GM19324 (cell line): ENCODE measurements at regions not wholly inside any gene's neighbourhood (a gene's known extent, or its start where the extent isn't known, plus 50 kb on each side); places are given as distances from the start of the nearest gene placed in this dataset.

ENCODE experiments used
- ATAC-seq: cut with Tn5 transposase; IDR thresholded peaks from one replicate; pipeline ENCODE4 v1.9.1; 2021; ENCODE audit warnings: mild to moderate bottlenecking, moderate library complexity; ENCODE audit not compliant: unreplicated experiment, low FRiP score

- no peak for ATAC-seq
Observed at GRCh38 chr12:89258240-89258969, 93.9 kb downstream of the DUSP6 start.

GRCh38 chr12:89257340-89257739 is 95.0 kb downstream of the DUSP6 start:
- no peak for ATAC-seq

DNA sequence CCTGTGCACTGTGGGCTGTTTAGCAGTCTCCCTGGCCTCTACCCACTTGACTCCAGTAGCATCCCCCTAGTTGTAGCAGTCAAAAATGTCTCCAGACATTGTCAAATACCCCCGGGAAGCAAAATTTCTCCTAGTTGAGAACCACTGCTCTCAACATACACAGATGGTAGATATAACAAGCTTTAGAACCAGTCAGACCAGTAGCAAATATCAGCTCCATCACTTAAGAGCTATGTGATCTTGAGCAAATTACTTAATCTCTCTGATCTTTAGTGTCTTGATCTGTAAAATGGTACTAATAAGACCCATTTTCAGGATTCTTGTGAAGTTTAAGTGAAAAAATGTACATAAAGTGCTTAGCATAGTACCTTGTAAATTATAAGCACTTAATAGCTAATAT is 96.2 kb downstream of the DUSP6 start:
- ATAC-seq: no peak

- ATAC-seq: no peak
Observed at GRCh38 chr12:89253488-89253887, 98.8 kb downstream of the DUSP6 start.

DNA sequence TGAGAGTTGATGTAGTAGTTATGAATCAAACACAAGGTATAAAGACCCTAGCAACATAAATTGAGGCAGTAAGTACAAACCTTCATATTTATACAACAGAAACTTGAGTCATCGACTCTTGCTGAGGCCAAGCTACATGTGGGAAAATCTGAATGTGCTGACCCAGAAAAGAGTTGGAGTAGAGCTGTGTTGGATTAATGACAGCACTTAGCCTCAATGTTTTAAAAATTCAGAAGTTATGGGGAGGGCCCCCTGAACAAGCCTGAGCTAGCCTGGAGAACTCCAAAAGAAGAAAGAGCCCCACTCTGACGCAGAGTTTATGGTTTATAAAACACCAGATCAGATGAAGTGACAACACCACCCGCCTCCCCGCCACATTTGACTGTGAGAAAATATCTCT is 100.0 kb downstream of the DUSP6 start:
- ATAC-seq: no peak

GRCh38 chr12:89251342-89252271 is 100.7 kb downstream of the DUSP6 start:
- no peak for ATAC-seq

- ATAC-seq: no peak
Observed at GRCh38 chr12:89250636-89251035, 101.7 kb downstream of the DUSP6 start.

- ATAC-seq: no peak
Observed at GRCh38 chr12:89250213-89250612, 102.1 kb downstream of the DUSP6 start.

GRCh38 chr12:89247967-89248366 is 104.3 kb downstream of the DUSP6 start:
- no peak for ATAC-seq

DNA sequence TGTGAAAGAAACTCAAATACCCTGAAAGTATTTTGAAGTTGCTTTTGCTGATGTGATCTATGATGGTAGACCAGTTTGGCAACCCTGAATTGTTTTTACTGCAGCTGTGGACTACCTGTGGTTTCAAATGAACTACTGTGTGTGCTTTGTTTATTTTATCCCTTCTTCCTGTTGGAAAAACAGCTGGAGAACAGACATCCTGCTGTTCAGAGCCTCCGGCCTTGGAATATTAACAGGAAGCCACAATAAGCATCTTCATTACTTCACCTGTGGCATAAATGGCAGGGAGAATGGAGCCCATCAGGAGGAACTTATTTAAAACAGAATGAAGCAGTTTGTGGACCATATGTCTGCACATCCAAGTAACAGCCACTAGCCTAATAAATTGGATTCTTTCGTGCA is 104.8 kb downstream of the DUSP6 start:
- no peak for ATAC-seq

DNA sequence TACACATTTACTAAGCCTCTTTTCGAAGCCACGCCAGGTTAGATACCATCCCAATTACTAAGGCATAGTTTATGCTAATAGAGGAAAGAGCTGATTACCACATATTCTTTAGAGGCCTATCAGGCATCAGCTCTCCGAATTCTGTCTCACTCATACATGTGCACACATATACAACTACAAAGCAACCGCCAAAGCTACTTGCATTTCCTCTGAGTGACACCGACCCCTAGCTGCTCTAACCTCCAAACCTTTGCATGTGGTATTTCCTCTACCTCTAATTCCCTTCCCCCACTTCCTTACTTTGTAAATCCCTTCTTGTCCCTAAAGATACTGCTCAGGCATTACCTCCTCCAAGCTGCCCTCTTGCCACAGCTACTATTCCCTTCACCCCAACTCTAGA is 107.2 kb downstream of the DUSP6 start:
- no peak for ATAC-seq

- no peak for ATAC-seq
Observed at GRCh38 chr12:89244536-89244935, 107.8 kb downstream of the DUSP6 start.

- ATAC-seq: no peak
Observed at GRCh38 chr12:89243771-89244170, 108.5 kb downstream of the DUSP6 start.

- ATAC-seq: no peak
Observed at GRCh38 chr12:89239534-89239933, 112.8 kb downstream of the DUSP6 start.

DNA sequence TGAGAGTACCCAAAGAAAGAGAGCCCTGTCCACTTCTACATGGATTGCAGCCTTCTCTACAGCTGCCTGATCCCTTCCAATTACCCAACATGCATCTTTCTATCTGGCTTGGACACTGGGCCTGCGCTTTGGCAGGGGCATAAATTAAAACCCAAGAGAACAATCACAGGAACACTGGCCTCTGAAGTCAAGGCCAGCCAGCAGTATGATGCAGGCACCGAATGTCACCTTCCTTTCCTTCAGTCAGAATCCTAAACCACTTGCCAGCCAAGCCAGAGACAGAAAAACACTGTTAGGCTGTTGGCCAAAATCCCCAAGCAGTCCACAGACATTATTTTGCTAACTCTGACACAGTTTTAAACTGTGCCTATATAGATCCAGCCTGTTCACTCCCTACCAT is 113.7 kb downstream of the DUSP6 start:
- ATAC-seq: no peak

GRCh38 chr12:89237763-89238162 is 114.5 kb downstream of the DUSP6 start:
- ATAC-seq: no peak

DNA sequence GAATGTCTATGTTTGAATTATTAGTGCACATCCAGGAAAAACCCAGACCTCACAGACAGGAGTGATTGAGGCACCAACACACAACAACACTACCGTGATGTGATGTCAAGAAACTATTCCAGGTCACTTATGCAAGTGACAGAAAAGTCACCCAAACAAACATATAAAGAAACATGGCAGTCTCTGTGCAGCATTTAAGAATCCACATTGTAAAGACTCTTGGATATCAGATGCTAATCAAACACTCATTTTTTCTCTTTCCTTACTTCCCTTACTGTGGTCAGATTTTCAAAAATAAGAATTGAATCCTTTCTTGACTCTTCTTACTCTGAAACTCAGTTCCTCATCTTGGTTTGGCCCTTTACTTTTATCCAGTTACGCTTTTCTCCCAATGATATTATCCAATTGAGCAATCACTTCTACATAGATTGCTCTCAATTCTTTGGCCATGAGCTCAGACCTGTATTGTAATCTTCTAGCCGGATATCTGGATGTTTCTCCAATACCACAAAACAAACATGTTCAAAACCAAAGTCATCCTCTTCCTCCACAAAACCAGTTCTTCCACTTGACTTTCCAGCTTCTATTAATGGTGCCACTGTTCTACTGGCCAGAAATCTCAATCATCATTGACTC is 115.4 kb downstream of the DUSP6 start:
- no peak for ATAC-seq

- ATAC-seq: no peak
Observed at GRCh38 chr12:89236237-89236636, 116.1 kb downstream of the DUSP6 start.

DNA sequence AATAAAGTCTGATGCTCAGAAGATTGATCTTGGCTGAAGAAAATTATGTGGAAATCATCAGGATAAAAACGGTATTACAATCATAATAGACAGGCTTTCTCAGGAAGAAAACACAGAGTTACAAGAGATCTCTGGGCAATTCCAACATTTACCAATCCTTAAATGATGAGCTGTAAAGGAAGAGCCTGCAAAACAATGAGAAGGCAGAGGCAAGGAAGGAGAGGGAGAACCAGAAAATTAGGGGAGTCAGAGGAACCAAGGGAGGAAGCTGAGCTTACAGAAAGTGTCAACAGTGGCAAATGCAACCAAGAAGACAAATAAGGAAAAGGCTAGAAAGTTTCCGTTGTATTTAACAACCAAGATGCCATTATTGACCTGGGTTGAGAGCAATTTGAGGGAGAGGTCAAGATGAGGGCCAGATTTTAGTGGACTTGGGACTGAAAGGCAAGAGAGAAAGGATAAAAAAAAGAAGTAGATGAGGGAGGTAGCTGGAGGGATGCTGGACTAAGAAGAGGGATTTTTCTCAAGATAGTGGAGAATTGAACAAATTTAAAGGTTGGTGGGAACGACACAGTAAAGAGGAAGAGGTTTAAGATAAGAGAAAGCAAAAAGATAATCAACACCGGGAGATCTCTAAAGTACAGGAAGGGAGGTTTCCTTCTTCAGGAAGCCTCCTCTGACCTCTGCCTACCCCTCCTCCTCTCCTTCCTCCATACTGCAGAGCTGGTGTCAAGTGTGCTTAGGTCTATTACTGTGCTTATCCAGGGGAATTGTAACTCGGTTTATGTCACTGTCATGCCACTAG is 116.9 kb downstream of the DUSP6 start:
- ATAC-seq: no peak

DNA sequence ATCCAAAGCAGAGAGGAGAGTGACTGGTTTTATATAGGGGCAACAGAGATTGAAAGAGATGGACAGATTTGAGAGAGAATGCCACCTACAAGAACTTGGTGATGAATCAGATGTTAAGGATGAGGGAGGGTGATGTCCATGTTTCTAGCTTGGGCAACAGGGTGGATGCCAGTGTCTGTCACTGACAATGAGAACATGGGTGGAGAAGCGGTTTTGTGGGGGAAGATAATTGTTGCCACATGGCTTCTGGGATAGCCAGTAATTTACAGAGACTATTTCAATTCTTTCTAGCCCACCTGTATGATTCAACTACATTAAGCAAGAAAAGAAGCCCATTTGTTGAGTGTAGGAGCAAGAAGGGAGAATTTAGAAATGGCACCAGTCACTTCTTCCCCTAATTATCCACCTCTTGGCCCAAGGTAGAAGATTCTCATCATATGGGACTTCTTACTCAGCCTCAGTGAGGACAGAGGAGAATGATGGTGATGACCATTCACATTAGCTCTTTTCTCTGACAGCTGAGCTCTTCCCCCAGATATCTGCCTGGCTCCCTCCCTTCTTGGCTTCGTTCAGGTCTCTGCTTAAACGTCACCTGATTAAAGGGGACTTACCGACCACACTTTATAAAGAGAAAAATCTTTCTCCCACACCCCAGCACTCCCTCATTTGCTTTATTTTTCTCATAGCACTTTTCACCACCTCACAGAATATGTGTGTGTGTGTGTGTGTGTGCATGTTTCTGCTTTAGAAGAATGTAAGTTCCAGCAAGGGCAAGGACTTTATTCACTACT is 117.8 kb downstream of the DUSP6 start:
- ATAC-seq: no peak
